Stomach (tissue), 4 donors: ENCODE measurements at regions not wholly inside any gene's neighbourhood (a gene's known extent, or its start where the extent isn't known, plus 50 kb on each side); places are given as distances from the start of the nearest gene placed in this dataset.

Source experiments
- EP300 ChIP-seq: sonication (generic); formaldehyde crosslinking; IDR thresholded peaks from one replicate; pipeline ENCODE4 v1.6.1; 2017; ENCODE audit warnings: antibody characterized with exemption
- POLR2A ChIP-seq, 4 donors: fragments of 450-650 bp; IDR thresholded peaks; one replicate each; pipeline ENCODE4 v1.6.1; 2016; ENCODE audit warnings: antibody characterized with exemption in 4 of 4, control low read depth in 2 of 4, mild to moderate bottlenecking in 1 of 4, moderate library complexity in 1 of 4
- POLR2AphosphoS5 ChIP-seq, 3 donors: sonication (generic); formaldehyde crosslinking; IDR thresholded peaks; one replicate each; pipeline ENCODE4 v1.6.1; 2016; ENCODE audit warnings: antibody characterized with exemption in 3 of 3
- TF ChIP-seq, protein P1 (sequence below), 7 experiments: fragments of 450-650 bp in 4 of 7; fragments of 200-600 bp in 3 of 7; sonication (generic) in 3 of 7; IDR thresholded peaks; one replicate each; pipeline ENCODE4 v1.5.1; 2016 to 2019; ENCODE audit warnings: antibody characterized with exemption in 7 of 7, control low read depth in 2 of 7, mild to moderate bottlenecking in 1 of 7

DNA sequence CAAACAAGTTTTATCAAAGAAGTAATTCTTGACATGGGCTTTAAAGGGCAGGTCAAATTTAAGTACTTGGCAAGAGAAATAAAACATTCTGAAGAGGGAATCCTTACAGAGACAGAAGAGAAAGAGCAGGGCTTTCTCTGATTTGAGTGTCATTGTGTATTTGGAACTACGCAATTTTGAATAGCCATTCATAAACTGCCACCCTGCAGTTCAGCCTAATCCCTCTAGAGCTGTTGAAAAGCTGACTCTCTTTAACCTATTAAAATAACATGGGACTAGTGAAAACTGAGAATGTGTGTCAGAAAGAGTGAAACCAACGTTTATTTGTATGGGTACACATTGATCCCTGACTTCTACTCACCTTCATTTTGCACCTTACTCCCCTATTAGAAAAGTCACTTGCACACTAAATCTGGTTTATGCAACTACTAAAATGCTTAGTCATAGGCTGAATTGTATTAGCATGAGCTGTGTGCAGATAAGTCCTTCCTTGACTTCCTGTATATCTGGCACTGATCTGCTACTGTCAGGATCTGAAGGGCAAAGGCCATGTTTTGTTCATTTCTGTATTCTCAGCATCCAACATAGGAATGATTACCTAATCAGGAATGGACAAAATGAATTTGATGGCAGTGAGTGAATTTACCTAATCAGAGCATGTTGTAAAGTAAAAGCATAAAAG lies 458.9 kb downstream of the NOVA1 start:
- TF ChIP-seq, protein P1, sequence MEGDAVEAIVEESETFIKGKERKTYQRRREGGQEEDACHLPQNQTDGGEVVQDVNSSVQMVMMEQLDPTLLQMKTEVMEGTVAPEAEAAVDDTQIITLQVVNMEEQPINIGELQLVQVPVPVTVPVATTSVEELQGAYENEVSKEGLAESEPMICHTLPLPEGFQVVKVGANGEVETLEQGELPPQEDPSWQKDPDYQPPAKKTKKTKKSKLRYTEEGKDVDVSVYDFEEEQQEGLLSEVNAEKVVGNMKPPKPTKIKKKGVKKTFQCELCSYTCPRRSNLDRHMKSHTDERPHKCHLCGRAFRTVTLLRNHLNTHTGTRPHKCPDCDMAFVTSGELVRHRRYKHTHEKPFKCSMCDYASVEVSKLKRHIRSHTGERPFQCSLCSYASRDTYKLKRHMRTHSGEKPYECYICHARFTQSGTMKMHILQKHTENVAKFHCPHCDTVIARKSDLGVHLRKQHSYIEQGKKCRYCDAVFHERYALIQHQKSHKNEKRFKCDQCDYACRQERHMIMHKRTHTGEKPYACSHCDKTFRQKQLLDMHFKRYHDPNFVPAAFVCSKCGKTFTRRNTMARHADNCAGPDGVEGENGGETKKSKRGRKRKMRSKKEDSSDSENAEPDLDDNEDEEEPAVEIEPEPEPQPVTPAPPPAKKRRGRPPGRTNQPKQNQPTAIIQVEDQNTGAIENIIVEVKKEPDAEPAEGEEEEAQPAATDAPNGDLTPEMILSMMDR (IDR thresholded peaks at IDR 0.05), result no peak
- TF ChIP-seq POLR2AphosphoS5 (IDR thresholded peaks at IDR 0.05) (no peak), POLR2A (IDR thresholded peaks at IDR 0.05) (no peak), EP300 (no peak)
